Spinal cord (tissue), 9 donors: ENCODE measurements at regions not wholly inside any gene's neighbourhood (a gene's known extent, or its start where the extent isn't known, plus 50 kb on each side); places are given as distances from the start of the nearest gene placed in this dataset.
A peak's percentile ranks its signal among the peaks of the same experiment; 100 is the strongest.

Experiments
- DNase-seq, 6 donors: peaks; one replicate each; pipeline versions ENCODE4 v3.0.0 to v3.0.0-alpha.2; 2013 to 2015; ENCODE audit warnings: low spot score in 6 of 6, low read depth in 4 of 6
- H3K27ac ChIP-seq: one replicate; pipeline ENCODE4 v1.5.1; 2013; ENCODE audit warnings: low read depth, low read length, control low read depth
- H3K27me3 ChIP-seq: one replicate; pipeline ENCODE4 v1.6.1; 2013; ENCODE audit warnings: low read length; ENCODE audit not compliant: control insufficient read depth, insufficient read depth
- H3K36me3 ChIP-seq: one replicate; pipeline ENCODE4 v1.6.1; 2013; ENCODE audit warnings: low read length; ENCODE audit not compliant: control insufficient read depth, insufficient read depth
- H3K4me1 ChIP-seq: one replicate; pipeline ENCODE4 v1.6.1; 2013; ENCODE audit warnings: low read length; ENCODE audit not compliant: control insufficient read depth, insufficient read depth
- H3K4me3 ChIP-seq: one replicate; pipeline ENCODE4 v1.5.1; 2013; ENCODE audit warnings: low read depth, low read length, control low read depth
- H3K9me3 ChIP-seq: one replicate; pipeline ENCODE4 v1.6.1; 2013; ENCODE audit warnings: low read length; ENCODE audit not compliant: control insufficient read depth, insufficient read depth
- WGBS: methylation state at CpG from one replicate; pipeline ENCODE4 v1.1.5; 2013; ENCODE audit warnings: missing lambda C conversion rate; ENCODE audit not compliant: insufficient coverage; 5-methylcytosine and 5-hydroxymethylcytosine counted together
- donor health status: healthy.

DNA sequence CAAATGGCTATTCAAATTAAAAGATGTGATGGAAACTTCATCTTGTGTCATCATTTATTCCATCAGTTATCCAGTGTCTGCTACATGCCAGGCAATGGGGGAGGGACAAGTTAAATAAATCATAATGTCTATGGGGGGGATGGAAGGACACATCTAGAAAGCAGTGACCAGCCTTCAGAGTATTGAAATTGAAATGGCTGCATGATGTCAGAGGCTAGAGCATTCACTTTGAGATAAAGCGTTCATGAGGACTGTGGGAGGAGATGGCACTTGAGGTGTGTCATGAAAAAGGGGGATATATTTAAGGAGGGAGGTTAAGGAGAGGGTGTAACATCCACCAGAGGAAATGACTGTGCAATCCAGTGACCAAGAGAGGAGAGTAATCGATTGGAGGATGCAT is 50.6 kb downstream of the SLIT2 start:
- no peaks in the 10 kb centered on the region for H3K4me1 ChIP-seq
- no peak overlapping the region for H3K4me3 ChIP-seq
- H3K27ac ChIP-seq = no peak overlapping the region
- WGBS = 92% methylated on average over 1 of the region's 2 CpGs
- H3K9me3 ChIP-seq = no peaks in the 10 kb centered on the region
- H3K36me3 ChIP-seq = no peaks in the 10 kb centered on the region
- DNase-seq = no peak
- H3K27me3 ChIP-seq = no peaks in the 10 kb centered on the region

DNA sequence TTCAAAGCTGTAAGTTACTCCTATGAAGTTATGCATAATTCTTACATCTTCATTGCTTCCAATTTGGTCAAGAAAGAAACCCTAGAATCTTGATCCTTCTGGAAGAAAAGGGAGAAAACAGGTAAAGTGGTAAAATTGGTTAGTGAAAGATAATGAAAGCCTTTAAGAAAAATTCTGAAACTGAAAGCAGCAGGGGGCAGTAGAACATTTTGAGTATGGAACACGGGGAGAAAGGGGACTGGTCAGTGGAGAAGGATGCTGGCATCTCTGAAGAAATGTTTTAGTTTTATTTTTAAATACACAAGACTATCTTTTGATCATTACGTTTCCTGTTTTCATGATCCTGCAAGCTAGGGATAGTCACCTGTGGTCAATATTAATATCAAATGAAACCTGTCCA is 54.3 kb downstream of the SLIT2 start:
- Histone ChIP-seq H3K9me3 (no peaks in the 10 kb centered on the region), H3K4me3 (no peak overlapping the region), H3K27ac (no peak overlapping the region), H3K27me3 (no peaks in the 10 kb centered on the region), H3K36me3 (no peaks in the 10 kb centered on the region), H3K4me1 (no peaks in the 10 kb centered on the region)
- DNase-seq = peak in 2 of 6 donors; percentile 13 to 37
- no CpG with 5 or more reads among the region's 2 CpGs for WGBS

DNA sequence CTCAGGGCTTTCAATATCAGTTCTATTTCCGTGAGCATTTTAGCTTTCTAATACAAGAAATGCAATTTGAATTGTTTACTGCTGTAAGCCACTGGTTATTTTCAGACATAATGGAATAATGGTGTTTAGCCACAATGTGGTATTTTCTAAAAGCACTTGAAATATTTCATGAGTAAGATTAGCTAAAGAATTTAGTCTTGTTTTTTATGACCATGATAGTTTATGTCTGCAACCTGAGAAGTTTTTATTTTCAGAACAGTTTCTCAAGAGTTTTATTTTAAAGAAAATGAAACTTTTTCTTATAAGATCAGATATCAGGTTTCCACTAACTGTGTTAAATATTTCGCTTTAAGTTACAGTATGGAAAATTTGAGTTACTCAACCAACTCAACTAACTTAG is 60.2 kb downstream of the SLIT2 start:
- no peaks in the 10 kb centered on the region for H3K4me1 ChIP-seq
- WGBS = no CpG with 5 or more reads among the region's 2 CpGs
- DNase-seq = no peak
- H3K9me3 ChIP-seq = no peaks in the 10 kb centered on the region
- no peak overlapping the region for H3K4me3 ChIP-seq
- no peak overlapping the region for H3K27ac ChIP-seq
- no peaks in the 10 kb centered on the region for H3K27me3 ChIP-seq
- H3K36me3 ChIP-seq = no peaks in the 10 kb centered on the region

GRCh38 chr4:20313237-20314030 is 61.7 kb downstream of the SLIT2 start:
- no peak overlapping the region for H3K27ac ChIP-seq
- no peaks in the 10 kb centered on the region for H3K27me3 ChIP-seq
- no peaks in the 10 kb centered on the region for H3K36me3 ChIP-seq
- no peaks in the 10 kb centered on the region for H3K9me3 ChIP-seq
- no peak overlapping the region for H3K4me3 ChIP-seq
- no peaks in the 10 kb centered on the region for H3K4me1 ChIP-seq
- WGBS = 57% methylated on average over 11 of the region's 12 CpGs
- DNase-seq = no peak

GRCh38 chr4:20317424-20317985 is 65.8 kb downstream of the SLIT2 start:
- no CpG with 5 or more reads among the region's 2 CpGs for WGBS
- no peak for DNase-seq
- no peaks in the 10 kb centered on the region for H3K4me1 ChIP-seq
- no peaks in the 10 kb centered on the region for H3K27me3 ChIP-seq
- H3K27ac ChIP-seq = peak overlapping the region; percentile 20
- no peaks in the 10 kb centered on the region for H3K9me3 ChIP-seq
- H3K4me3 ChIP-seq = no peak overlapping the region
- no peaks in the 10 kb centered on the region for H3K36me3 ChIP-seq

GRCh38 chr4:20318001-20318908 is 66.5 kb downstream of the SLIT2 start:
- H3K4me3 ChIP-seq = no peak overlapping the region
- no peaks in the 10 kb centered on the region for H3K4me1 ChIP-seq
- DNase-seq = peak in 2 of 6 donors; percentile 26 to 32
- peak overlapping the region; percentile 70 for H3K27ac ChIP-seq
- no peaks in the 10 kb centered on the region for H3K27me3 ChIP-seq
- no peaks in the 10 kb centered on the region for H3K9me3 ChIP-seq
- H3K36me3 ChIP-seq = no peaks in the 10 kb centered on the region
- WGBS = 25% methylated on average over 2 of the region's 8 CpGs

DNA sequence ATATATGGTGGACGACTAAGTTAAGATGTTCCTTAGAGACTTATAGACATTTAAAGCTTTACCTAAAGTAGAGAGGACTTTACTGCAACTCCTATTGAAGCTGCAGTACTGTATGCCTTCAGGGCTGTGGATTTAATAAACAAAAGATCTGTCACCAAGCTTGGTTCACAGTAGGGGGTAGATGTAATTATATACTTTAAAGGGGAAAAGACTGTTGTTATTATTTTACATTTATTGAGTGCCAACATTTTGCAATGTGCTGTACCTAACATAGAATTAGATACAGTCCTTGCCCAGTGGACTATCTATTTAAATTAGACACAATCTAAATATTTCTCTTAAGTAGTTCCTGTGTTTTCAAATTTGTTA is 67.2 kb downstream of the SLIT2 start:
- WGBS = no CpG with 5 or more reads among the region's 1 CpG
- no peaks in the 10 kb centered on the region for H3K27me3 ChIP-seq
- H3K27ac ChIP-seq = peak overlapping the region; percentile 70
- no peaks in the 10 kb centered on the region for H3K4me1 ChIP-seq
- no peaks in the 10 kb centered on the region for H3K9me3 ChIP-seq
- no peaks in the 10 kb centered on the region for H3K36me3 ChIP-seq
- peak in 1 of 6 donors; percentile 15 for DNase-seq
- no peak overlapping the region for H3K4me3 ChIP-seq

DNA sequence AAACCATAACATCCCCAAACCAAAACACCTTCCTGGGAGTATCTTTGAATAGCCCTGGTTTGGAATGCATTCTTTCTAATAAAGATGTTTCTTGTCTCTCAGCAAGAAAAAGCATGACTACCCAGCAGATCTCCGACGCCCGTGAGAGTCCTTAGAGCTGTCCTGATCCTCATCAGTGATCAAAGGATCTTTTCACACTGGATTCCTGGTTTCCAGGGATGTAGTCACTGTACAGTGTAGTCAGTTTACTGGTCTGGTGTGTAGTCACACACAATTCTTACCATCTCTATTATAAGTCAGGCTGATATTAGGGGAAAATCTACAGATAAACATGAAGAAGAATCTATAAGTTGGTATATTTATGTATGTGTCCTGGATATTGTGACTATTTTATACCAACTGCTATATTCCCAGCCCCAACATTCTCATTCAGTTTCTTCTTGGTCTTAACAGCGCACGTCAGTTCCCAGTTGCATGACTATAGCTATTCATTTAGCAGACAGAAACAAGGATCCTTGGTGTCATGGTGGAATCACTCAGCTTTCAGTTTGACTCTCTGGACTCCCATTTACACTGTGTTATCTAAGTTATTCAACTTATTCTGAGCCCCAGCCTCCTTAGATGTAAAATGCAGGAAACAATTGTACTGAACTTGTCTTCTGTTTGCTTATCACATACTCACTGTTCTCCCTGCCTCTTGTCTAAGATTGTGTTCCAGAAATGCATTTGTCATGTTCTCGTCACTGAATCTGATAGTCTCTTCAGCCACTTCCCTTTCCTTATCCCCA is 68.3 kb downstream of the SLIT2 start:
- no peaks in the 10 kb centered on the region for H3K36me3 ChIP-seq
- H3K9me3 ChIP-seq = no peaks in the 10 kb centered on the region
- H3K4me1 ChIP-seq = no peaks in the 10 kb centered on the region
- no peak overlapping the region for H3K27ac ChIP-seq
- no peak overlapping the region for H3K4me3 ChIP-seq
- no peaks in the 10 kb centered on the region for H3K27me3 ChIP-seq
- DNase-seq = no peak
- WGBS = 71% methylated on average over 3 of the region's 6 CpGs

DNA sequence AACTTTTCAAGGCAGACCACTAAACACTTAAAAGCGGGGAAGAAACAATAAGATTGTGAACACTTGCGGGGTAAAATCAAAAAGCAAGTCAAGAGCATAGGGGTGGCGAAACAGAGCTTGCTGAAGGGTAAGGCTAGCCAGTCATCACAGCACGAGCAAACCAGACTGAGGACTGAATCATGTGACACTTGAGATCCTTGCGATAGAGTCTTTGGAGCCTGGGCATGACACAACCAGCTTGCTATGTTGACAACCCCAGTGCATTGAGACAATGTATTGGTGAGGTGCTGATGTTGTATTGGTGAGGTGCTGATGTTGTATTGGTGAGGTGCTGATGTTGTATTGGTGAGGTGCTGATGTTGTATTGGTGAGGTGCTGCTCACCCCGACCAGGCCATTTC is 72.3 kb downstream of the SLIT2 start:
- 84% methylated on average over 4 of the region's 6 CpGs for WGBS
- H3K9me3 ChIP-seq = no peaks in the 10 kb centered on the region
- H3K4me1 ChIP-seq = no peaks in the 10 kb centered on the region
- DNase-seq = no peak
- no peak overlapping the region for H3K4me3 ChIP-seq
- H3K36me3 ChIP-seq = no peaks in the 10 kb centered on the region
- no peak overlapping the region for H3K27ac ChIP-seq
- no peaks in the 10 kb centered on the region for H3K27me3 ChIP-seq
